ENCODE measurements at regions not wholly inside any gene's neighbourhood (a gene's known extent, or its start where the extent isn't known, plus 50 kb on each side); places are given as distances from the start of the nearest gene placed in this dataset.

- Histone ChIP-seq H3K27ac (no peak overlapping the region), H3K9me3 (ENCODE audit: low read depth) (no peaks in the 10 kb centered on the region), H3K4me1 (ENCODE audit: insufficient read depth) (peaks cover 2% of the 10 kb centered on the region), H3K9me2 (replicated peaks; ENCODE audit: insufficient read depth) (no peaks in the 10 kb centered on the region), H3K4me2 (no peak overlapping the region), H4K20me1 (ENCODE audit: insufficient read depth, poor library complexity, severe bottlenecking) (no peaks in the 10 kb centered on the region), H3K27me3 (no peaks in the 10 kb centered on the region), H3K79me2 (no peaks in the 10 kb centered on the region), H2AFZ (no peak overlapping the region), H3K36me3 (replicated peaks; ENCODE audit: insufficient read depth, low read depth) (no peaks in the 10 kb centered on the region), H3K4me3 (no peak overlapping the region)
- WGBS (ENCODE audit: low lambda C conversion rate, missing lambda C conversion rate), result 93% methylated on average over 26 of the region's 26 CpGs
- TF ChIP-seq EZH2phosphoT487 (IDR thresholded peaks at IDR 0.05; ENCODE audit: low read depth, severe bottlenecking, unreplicated experiment), result no peak
- no peak for TF ChIP-seq EZH2 (IDR thresholded peaks at IDR 0.05; ENCODE audit: borderline replicate concordance)
- TF ChIP-seq CTCF (IDR thresholded peaks at IDR 0.05; ENCODE audit: poor library complexity), result no peak
- no peak for DNase-seq (ENCODE audit: low spot score)
Observed at GRCh38 chr6:167705211-167705750, 121.4 kb upstream of the AFDN start.

GRCh38 chr6:167706313-167707109, 120.2 kb upstream of the AFDN start:
- H3K27ac ChIP-seq, result no peak overlapping the region
- H3K4me2 ChIP-seq, result no peak overlapping the region
- H4K20me1 ChIP-seq (ENCODE audit: insufficient read depth, poor library complexity, severe bottlenecking), result no peaks in the 10 kb centered on the region
- WGBS (ENCODE audit: low lambda C conversion rate, missing lambda C conversion rate), result 87% methylated on average over 28 of the region's 28 CpGs
- H3K9me2 ChIP-seq (replicated peaks; ENCODE audit: insufficient read depth), result no peaks in the 10 kb centered on the region
- H3K4me3 ChIP-seq, result no peak overlapping the region
- no peaks in the 10 kb centered on the region for H3K9me3 ChIP-seq (ENCODE audit: low read depth)
- H3K4me1 ChIP-seq (ENCODE audit: insufficient read depth), result peaks cover 2% of the 10 kb centered on the region
- no peaks in the 10 kb centered on the region for H3K36me3 ChIP-seq (replicated peaks; ENCODE audit: insufficient read depth, low read depth)
- no peaks in the 10 kb centered on the region for H3K27me3 ChIP-seq
- DNase-seq (ENCODE audit: low spot score), result no peak
- H3K79me2 ChIP-seq, result no peaks in the 10 kb centered on the region
- H2AFZ ChIP-seq, result no peak overlapping the region
- no peak for TF ChIP-seq EZH2 (IDR thresholded peaks at IDR 0.05; ENCODE audit: borderline replicate concordance)
- TF ChIP-seq CTCF (IDR thresholded peaks at IDR 0.05; ENCODE audit: poor library complexity), result no peak
- no peak for TF ChIP-seq EZH2phosphoT487 (IDR thresholded peaks at IDR 0.05; ENCODE audit: low read depth, severe bottlenecking, unreplicated experiment)

GRCh38 chr6:167707686-167708500, 118.8 kb upstream of the AFDN start:
- Histone ChIP-seq H3K9me3 (ENCODE audit: low read depth) (no peaks in the 10 kb centered on the region), H3K36me3 (replicated peaks; ENCODE audit: insufficient read depth, low read depth) (no peaks in the 10 kb centered on the region), H3K9me2 (replicated peaks; ENCODE audit: insufficient read depth) (no peaks in the 10 kb centered on the region), H3K4me3 (no peak overlapping the region), H2AFZ (no peak overlapping the region), H3K4me2 (no peak overlapping the region), H3K4me1 (ENCODE audit: insufficient read depth) (peaks cover 8% of the 10 kb centered on the region), H3K27ac (no peak overlapping the region), H4K20me1 (ENCODE audit: insufficient read depth, poor library complexity, severe bottlenecking) (no peaks in the 10 kb centered on the region), H3K27me3 (no peaks in the 10 kb centered on the region), H3K79me2 (no peaks in the 10 kb centered on the region)
- TF ChIP-seq EZH2 (IDR thresholded peaks at IDR 0.05; ENCODE audit: borderline replicate concordance) (no peak), CTCF (IDR thresholded peaks at IDR 0.05; ENCODE audit: poor library complexity) (no peak), EZH2phosphoT487 (IDR thresholded peaks at IDR 0.05; ENCODE audit: low read depth, severe bottlenecking, unreplicated experiment) (no peak)
- DNase-seq (ENCODE audit: low spot score), result no peak
- WGBS (ENCODE audit: low lambda C conversion rate, missing lambda C conversion rate), result 88% methylated on average over 25 of the region's 25 CpGs

Measured in hepatocyte (in vitro differentiated cells).